ENCODE measurements at regions not wholly inside any gene's neighbourhood (a gene's known extent, or its start where the extent isn't known, plus 50 kb on each side); places are given as distances from the start of the nearest gene placed in this dataset.
"Not testable (repeated sequence)": the region's sequence is repeated elsewhere in the genome, so short reads cannot be mapped to it uniquely, and the experiment has no call there.

DNA sequence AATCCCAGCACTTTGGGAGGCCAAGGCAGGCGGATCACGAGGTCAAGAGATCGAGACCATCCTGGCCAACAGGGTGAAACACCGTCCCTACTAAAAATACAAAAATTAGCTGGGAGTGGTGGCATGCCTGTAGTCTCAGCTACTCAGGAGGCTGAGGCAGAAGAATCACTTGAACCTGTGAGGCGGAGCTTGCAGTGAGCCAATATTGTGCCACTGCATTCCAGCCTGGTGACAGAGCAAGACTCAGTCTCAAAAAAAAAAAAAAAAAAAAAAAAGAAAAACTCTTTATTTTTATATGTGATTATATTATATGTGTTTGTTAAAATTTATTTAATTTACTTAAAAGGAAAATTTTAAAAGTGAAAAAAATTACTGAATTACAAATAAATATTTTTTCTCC is 56.8 kb upstream of the RC3H1 start:
- H3K4me3 ChIP-seq; H3K9me1 ChIP-seq (ENCODE audit: control insufficient read depth, insufficient read depth, low read length); H3K4me1 ChIP-seq (replicated peaks in 1 of 2; ENCODE audit: control insufficient read depth in 2 of 2, insufficient read depth in 2 of 2, low read length in 2 of 2); DNase-seq (ENCODE audit: extremely low read depth in 1 of 4, low spot score in 3 of 4); H3K9ac ChIP-seq (ENCODE audit: insufficient read depth in 1 of 2, low read depth in 2 of 2, low read length in 2 of 2); H3K27me3 ChIP-seq (ENCODE audit: control insufficient read depth in 2 of 2, insufficient read depth in 2 of 2, low read length in 2 of 2); FAIRE-seq; BruUV-seq (replicated peaks); H3K4me2 ChIP-seq (ENCODE audit: insufficient read depth, low read length); H3K9me3 ChIP-seq (replicated peaks; ENCODE audit: control insufficient read depth, insufficient read depth, low read depth, low read length); H3K27ac ChIP-seq (ENCODE audit: extremely low read depth, low read depth, low read length); H4K20me1 ChIP-seq (replicated peaks; ENCODE audit: control insufficient read depth, insufficient read depth, low read length); H3K36me3 ChIP-seq (ENCODE audit: control insufficient read depth, insufficient read depth, low read length); H2AFZ ChIP-seq (ENCODE audit: low read depth, low read length); H3K79me2 ChIP-seq (ENCODE audit: control insufficient read depth, insufficient read depth, low read length); CTCF ChIA-PET (ENCODE audit: low intra/inter-chr PET ratio); ATAC-seq: not testable (repeated sequence)
- POLR2A ChIA-PET, result interaction anchor here (0.8 kb wide), 1 partner anchor 15 kb away, joined by 3 read pairs; no protein-coding TSS in a partner anchor
- 75% methylated on average over 5 of the region's 5 CpGs for WGBS (ENCODE audit: insufficient coverage, low coverage, missing lambda C conversion rate)
- intact Hi-C loops (cut with micrococcal nuclease) (loop anchor here (10.0 kb wide), 2 partner anchors 824 to 1334 kb away; no protein-coding TSS in a partner anchor), in situ Hi-C loops (cut with MboI) (loop anchor here (10.0 to 25.0 kb wide), 2 partner anchors 664 to 1342 kb away; no protein-coding TSS in a partner anchor)

DNA sequence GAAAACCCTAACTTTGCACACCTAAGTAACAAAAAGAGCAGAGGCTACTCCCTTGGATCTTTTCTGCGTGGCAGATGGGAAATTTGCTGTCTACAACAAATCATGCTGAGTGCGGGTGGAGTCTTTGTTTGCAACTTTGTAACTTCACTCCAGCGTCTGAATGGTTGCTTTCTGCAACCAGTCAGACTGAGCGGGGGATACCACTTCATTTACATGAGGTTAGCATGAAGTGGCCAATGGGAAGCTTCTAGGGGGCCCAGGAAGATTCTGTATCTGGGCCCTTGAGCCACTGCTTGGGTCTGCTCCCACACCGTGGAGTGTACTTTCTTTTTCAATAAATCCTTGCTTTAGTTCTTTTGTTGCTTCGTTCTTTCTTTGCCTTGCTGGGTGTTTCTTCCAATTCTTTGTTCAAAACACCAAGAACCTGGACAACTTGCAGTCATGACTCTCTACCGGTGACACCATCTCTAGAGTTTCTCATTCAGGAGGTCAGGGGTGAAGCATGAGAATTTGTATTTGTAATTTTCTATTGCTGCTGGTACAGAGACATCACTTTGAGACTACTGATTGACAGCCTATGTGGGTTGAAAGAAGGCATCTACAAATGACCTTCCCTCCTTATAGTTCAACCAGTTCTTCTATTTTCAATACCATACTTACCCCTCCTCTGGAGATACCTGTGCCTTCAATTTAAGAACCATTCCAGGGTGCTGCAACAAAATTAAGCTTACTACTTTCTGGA is 55.8 kb upstream of the RC3H1 start:
- Histone ChIP-seq H3K9me1 (ENCODE audit: control insufficient read depth, insufficient read depth, low read length) (no peaks in the 10 kb centered on the region), H3K4me2 (ENCODE audit: insufficient read depth, low read length) (peak overlapping the region; percentile 61), H3K79me2 (ENCODE audit: control insufficient read depth, insufficient read depth, low read length) (no peaks in the 10 kb centered on the region), H3K36me3 (ENCODE audit: control insufficient read depth, insufficient read depth, low read length) (no peaks in the 10 kb centered on the region), H3K27ac (ENCODE audit: extremely low read depth, low read depth, low read length) (no peak overlapping the region), H3K9me3 (replicated peaks; ENCODE audit: control insufficient read depth, insufficient read depth, low read depth, low read length) (no peaks in the 10 kb centered on the region), H3K9ac (ENCODE audit: insufficient read depth in 1 of 2, low read depth in 2 of 2, low read length in 2 of 2) (peak overlapping the region in 1 of 2 experiments; percentile 11; a peak in 1 of 4 replicates), H3K4me3 (no peak overlapping the region), H4K20me1 (replicated peaks; ENCODE audit: control insufficient read depth, insufficient read depth, low read length) (no peaks in the 10 kb centered on the region), H3K4me1 (replicated peaks in 1 of 2; ENCODE audit: control insufficient read depth in 2 of 2, insufficient read depth in 2 of 2, low read length in 2 of 2) (peaks cover 0 to 7% of the 10 kb centered on the region in 2 experiments; a peak in 2 of 5 replicates), H2AFZ (ENCODE audit: low read depth, low read length) (peak overlapping the region; percentile 88), H3K27me3 (ENCODE audit: control insufficient read depth in 2 of 2, insufficient read depth in 2 of 2, low read length in 2 of 2) (no peaks in the 10 kb centered on the region)
- 14% methylated on average over 7 of the region's 7 CpGs for WGBS (ENCODE audit: insufficient coverage, low coverage, missing lambda C conversion rate)
- CTCF ChIA-PET (ENCODE audit: low intra/inter-chr PET ratio), result interaction anchor here (0.7 kb wide), 1 partner anchor 868 kb away, joined by 3 read pairs; no protein-coding TSS in a partner anchor
- ATAC-seq, result peak; percentile 88
- intact Hi-C loops (cut with micrococcal nuclease) (loop anchor here (10.0 kb wide), 2 partner anchors 823 to 1333 kb away; no protein-coding TSS in a partner anchor), in situ Hi-C loops (cut with MboI) (loop anchor here (10.0 to 25.0 kb wide), 2 partner anchors 663 to 1341 kb away; no protein-coding TSS in a partner anchor)
- peak in 1 of 4 experiments; percentile 61 for DNase-seq (ENCODE audit: extremely low read depth in 1 of 4, low spot score in 3 of 4)
- POLR2A ChIA-PET, result interaction anchor here (0.8 to 1.4 kb wide), 2 partner anchors 10 to 14 kb away, joined by 3 to 6 read pairs; no protein-coding TSS in a partner anchor
- FAIRE-seq, result peak; percentile 48
- no TSS peak for BruUV-seq (replicated peaks)
- TF ChIP-seq PBX2 (CRISPR knock-in tag; IDR thresholded peaks at IDR 0.05; ENCODE audit: low read depth), result no peak
- 0 out of 2 replicates have a peak, but pooled peaks have one; percentile 19 for TF ChIP-seq PBX2 (tag; conservative IDR thresholded peaks at IDR 0.05; ENCODE audit: low read depth)
- TF ChIP-seq, protein P1, sequence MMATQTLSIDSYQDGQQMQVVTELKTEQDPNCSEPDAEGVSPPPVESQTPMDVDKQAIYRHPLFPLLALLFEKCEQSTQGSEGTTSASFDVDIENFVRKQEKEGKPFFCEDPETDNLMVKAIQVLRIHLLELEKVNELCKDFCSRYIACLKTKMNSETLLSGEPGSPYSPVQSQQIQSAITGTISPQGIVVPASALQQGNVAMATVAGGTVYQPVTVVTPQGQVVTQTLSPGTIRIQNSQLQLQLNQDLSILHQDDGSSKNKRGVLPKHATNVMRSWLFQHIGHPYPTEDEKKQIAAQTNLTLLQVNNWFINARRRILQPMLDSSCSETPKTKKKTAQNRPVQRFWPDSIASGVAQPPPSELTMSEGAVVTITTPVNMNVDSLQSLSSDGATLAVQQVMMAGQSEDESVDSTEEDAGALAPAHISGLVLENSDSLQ (IDR thresholded peaks at IDR 0.05), result peak; percentile 79
- peak; percentile 11 for TF ChIP-seq MEIS2 (IDR thresholded peaks at IDR 0.05; ENCODE audit: partially characterized antibody)
- peak; percentile 10; the same call in 1 of the 2 replicates for TF ChIP-seq ZNF316 (IDR thresholded peaks at IDR 0.05)
- no peak for TF ChIP-seq HEY1 (CRISPR knock-in tag; IDR thresholded peaks at IDR 0.05; ENCODE audit: borderline replicate concordance)
